HEK293 (cell line): ENCODE measurements at regions not wholly inside any gene's neighbourhood (a gene's known extent, or its start where the extent isn't known, plus 50 kb on each side); places are given as distances from the start of the nearest gene placed in this dataset.

Experiments
- CTCF ChIP-seq: fragments of 450-650 bp; formaldehyde crosslinking; IDR thresholded peaks from 2 replicates; pipeline ENCODE4 v1.5.1; 2016; ENCODE audit warnings: missing biosample characterization, missing genetic modification characterization
- MYNN ChIP-seq: fragments of 450-650 bp; formaldehyde crosslinking; IDR thresholded peaks from 2 replicates; pipeline ENCODE4 v1.5.1; 2016; ENCODE audit warnings: missing biosample characterization, missing genetic modification characterization, borderline replicate concordance
- PRDM1 ChIP-seq: fragments of 450-650 bp; formaldehyde crosslinking; IDR thresholded peaks from 2 replicates; pipeline ENCODE4; 2016; ENCODE audit warnings: missing biosample characterization, missing genetic modification characterization
- REST ChIP-seq: fragments of 450-650 bp; formaldehyde crosslinking; IDR thresholded peaks from 2 replicates; pipeline ENCODE4 v1.5.1; 2016; ENCODE audit warnings: missing biosample characterization, missing genetic modification characterization
- SCRT1 ChIP-seq: fragments of 450-650 bp; formaldehyde crosslinking; IDR thresholded peaks from 2 replicates; pipeline ENCODE4 v1.5.1; 2016; ENCODE audit warnings: missing biosample characterization, missing genetic modification characterization, borderline replicate concordance
- ZBTB44 ChIP-seq: fragments of 450-650 bp; IDR thresholded peaks from 2 replicates; pipeline ENCODE4 v1.5.1; 2018; ENCODE audit warnings: missing biosample characterization, mild to moderate bottlenecking, missing genetic modification characterization
- ZNF274 ChIP-seq, 2 experiments: fragments of 200-500 bp in 1 of 2; fragments of 450-650 bp in 1 of 2; sonication (Bioruptor generic) in 1 of 2; formaldehyde crosslinking in 1 of 2; IDR thresholded peaks; 2 replicates each; pipeline versions ENCODE4 v1.5.1 to v1.6.1; 2014 to 2016; ENCODE audit warnings: borderline replicate concordance in 1 of 2, inconsistent platforms in 1 of 2, low read length in 1 of 2, missing biosample characterization in 1 of 2, missing genetic modification characterization in 1 of 2
- ZNF433 ChIP-seq: fragments of 450-650 bp; formaldehyde crosslinking; IDR thresholded peaks from 2 replicates; pipeline ENCODE4 v1.5.1; 2016; ENCODE audit warnings: missing biosample characterization, missing genetic modification characterization, low read depth
- ZNF747 ChIP-seq: fragments of 450-650 bp; formaldehyde crosslinking; IDR thresholded peaks from 2 replicates; pipeline ENCODE4 v1.5.1; 2016; ENCODE audit warnings: missing biosample characterization, missing genetic modification characterization
- ZNF768 ChIP-seq: fragments of 450-650 bp; formaldehyde crosslinking; IDR thresholded peaks from 2 replicates; pipeline ENCODE4 v1.5.1; 2018; ENCODE audit warnings: missing biosample characterization, mild to moderate bottlenecking, missing genetic modification characterization

- TF ChIP-seq CTCF (no peak), ZNF433 (tag by site-specific recombination) (no peak), ZNF274 (IDR thresholded peaks at IDR 0.05; ENCODE audit: low read length) (no peak), ZNF274 (tag by site-specific recombination; IDR thresholded peaks at IDR 0.05; ENCODE audit: borderline replicate concordance) (no peak), ZNF768 (tag by site-specific recombination) (no peak), REST (tag by site-specific recombination) (no peak), PRDM1 (tag by site-specific recombination) (no peak), MYNN (tag by site-specific recombination) (no peak), ZNF747 (no peak), ZBTB44 (no peak), SCRT1 (tag by site-specific recombination) (no peak)
These were observed 1453.4 kb downstream of the STIM2 start for GRCh38 chr4:28313729-28314713.
